ENCODE measurements at regions not wholly inside any gene's neighbourhood (a gene's known extent, or its start where the extent isn't known, plus 50 kb on each side); places are given as distances from the start of the nearest gene placed in this dataset.
"Not testable (repeated sequence)": the region's sequence is repeated elsewhere in the genome, so short reads cannot be mapped to it uniquely, and the experiment has no call there.

DNA sequence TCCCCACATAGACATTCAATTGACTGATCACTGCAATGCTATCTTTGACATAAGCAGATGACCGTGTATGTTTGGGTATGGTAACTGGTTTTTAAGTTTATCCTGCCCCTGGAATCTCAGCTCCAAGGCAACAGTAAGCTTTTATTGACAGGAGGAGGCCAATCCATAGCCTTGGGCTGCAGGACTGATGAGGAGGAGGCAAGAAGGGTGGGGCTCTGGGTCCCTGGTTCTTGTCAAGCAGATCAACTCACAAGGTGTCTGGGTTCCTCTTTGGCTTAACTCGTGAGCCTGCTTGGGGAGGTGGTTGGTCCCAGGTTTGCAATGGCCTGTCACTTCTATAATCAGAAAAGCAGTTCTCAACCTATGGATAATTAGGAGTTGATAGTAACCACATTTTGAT, 113.2 kb upstream of the STX18 start:
- no peak for TF ChIP-seq CTCF (IDR thresholded peaks at IDR 0.05; ENCODE audit: insufficient read depth, missing control alignments)
- DNase-seq (ENCODE audit: insufficient read length, low spot score) (no peak), FAIRE-seq (no peak)

GRCh38 chr4:4651811-4652755, 110.2 kb upstream of the STX18 start:
- no peak for TF ChIP-seq CTCF (IDR thresholded peaks at IDR 0.05; ENCODE audit: insufficient read depth, missing control alignments)
- no peak for FAIRE-seq
- DNase-seq (ENCODE audit: insufficient read length, low spot score) = no peak

GRCh38 chr4:4647041-4647440, 105.2 kb upstream of the STX18 start:
- DNase-seq (ENCODE audit: insufficient read length, low spot score) (no peak), FAIRE-seq (no peak)
- no peak for TF ChIP-seq CTCF (IDR thresholded peaks at IDR 0.05; ENCODE audit: insufficient read depth, missing control alignments)

- no peak for TF ChIP-seq CTCF (IDR thresholded peaks at IDR 0.05; ENCODE audit: insufficient read depth, missing control alignments)
- FAIRE-seq = no peak
- no peak for DNase-seq (ENCODE audit: insufficient read length, low spot score)
Observed at GRCh38 chr4:4645743-4646142, 103.9 kb upstream of the STX18 start.

DNA sequence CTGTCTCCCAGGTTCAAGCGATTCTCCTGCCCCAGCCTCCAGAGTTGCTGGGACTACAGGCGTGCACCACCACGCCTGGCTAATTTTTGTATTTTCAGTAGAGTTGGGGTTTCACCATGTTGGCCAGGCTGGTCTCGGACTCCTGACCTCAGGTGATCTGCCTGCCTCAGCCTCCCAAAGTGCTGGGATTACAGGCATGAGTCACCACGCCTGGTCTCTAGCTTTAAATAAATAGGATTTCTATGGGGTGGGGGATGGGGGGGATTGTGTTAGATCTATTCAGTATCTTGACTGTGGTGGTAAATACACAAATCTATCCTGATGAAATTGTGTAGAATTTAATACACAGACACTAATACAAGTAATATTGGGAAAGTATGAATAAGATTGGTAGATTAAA, 102.4 kb upstream of the STX18 start:
- DNase-seq (ENCODE audit: insufficient read length, low spot score); FAIRE-seq: not testable (repeated sequence)

GRCh38 chr4:4643743-4644142, 101.9 kb upstream of the STX18 start:
- not testable (repeated sequence) for DNase-seq (ENCODE audit: insufficient read length, low spot score); FAIRE-seq

DNA sequence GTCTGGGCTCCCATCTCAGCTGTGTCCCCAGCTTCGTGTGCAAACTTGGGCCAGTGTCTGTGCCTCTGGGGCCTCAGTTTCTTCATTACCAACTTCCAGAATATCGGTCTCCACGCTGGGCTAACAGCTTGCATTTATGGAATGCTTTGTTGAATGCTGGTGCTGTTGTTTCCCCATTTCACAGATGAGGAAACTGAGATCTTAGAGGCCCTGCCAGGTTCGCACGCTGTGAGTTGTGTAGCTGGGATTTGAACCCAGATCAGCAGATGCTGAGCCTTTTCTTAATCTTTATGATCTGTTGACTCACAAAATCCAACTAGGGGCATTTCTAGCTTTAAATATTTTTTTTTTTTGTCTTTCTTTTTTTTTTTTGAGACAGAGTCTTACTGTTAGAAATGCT, 101.5 kb upstream of the STX18 start:
- TF ChIP-seq CTCF (IDR thresholded peaks at IDR 0.05; ENCODE audit: insufficient read depth, missing control alignments) = no peak
- FAIRE-seq = no peak
- no peak for DNase-seq (ENCODE audit: insufficient read length, low spot score)

DNA sequence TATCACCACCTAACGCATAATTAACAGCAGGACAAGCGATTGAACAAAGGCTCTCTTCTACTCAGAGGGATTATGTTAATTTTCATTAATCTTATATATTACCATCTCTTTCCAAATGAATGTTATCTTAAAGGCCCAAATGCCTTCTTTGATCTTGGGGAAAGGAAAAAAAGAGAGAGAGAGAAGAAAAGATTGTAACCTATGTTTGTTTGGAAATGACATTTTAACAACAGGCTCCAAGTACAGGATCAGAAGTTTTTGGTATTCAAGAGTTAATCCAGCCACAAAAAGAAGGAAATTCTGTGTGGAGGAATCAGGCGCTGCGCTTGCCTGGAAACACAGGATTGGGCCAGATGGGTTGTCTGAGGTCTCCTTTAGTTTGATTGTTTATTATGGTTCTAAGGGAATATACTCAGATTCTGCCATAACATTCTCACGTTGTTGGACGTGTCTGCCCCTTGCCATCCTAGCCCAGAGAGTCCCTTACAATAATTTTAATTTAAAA, 100.7 kb upstream of the STX18 start:
- TF ChIP-seq CTCF (IDR thresholded peaks at IDR 0.05; ENCODE audit: insufficient read depth, missing control alignments) = no peak
- DNase-seq (ENCODE audit: insufficient read length, low spot score) = no peak
- no peak for FAIRE-seq
